ENCODE measurements at regions not wholly inside any gene's neighbourhood (a gene's known extent, or its start where the extent isn't known, plus 50 kb on each side); places are given as distances from the start of the nearest gene placed in this dataset.

DNA sequence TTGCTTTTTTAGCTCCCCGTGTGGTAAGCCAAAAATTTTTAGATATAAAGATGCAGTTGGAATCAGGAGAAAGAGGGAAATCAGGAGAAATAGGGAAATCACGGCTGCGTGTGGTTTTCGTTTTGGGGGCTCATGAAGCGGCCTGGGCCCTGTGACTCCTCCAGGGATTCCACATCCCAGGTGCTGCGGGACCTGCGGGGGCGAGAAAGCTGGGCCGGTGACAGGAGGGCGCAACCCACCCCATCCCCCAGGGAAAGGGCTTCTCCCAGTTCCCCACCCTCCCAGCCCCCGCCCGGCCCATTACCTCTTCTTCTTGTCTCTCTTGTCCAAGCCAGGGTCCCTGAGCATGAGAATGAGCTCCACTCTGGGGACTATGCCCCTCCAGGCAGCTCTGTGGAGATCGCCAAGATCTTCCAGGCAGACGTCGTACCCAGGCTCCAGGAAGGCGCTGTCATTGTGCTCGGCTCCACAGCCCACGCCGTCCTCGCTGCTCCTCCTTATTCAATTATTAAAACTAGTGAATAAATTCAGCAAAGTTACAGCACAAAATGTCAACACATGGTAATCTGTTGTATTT, 111.0 kb downstream of the MRPL57 start:
- TF ChIP-seq, protein P1, sequence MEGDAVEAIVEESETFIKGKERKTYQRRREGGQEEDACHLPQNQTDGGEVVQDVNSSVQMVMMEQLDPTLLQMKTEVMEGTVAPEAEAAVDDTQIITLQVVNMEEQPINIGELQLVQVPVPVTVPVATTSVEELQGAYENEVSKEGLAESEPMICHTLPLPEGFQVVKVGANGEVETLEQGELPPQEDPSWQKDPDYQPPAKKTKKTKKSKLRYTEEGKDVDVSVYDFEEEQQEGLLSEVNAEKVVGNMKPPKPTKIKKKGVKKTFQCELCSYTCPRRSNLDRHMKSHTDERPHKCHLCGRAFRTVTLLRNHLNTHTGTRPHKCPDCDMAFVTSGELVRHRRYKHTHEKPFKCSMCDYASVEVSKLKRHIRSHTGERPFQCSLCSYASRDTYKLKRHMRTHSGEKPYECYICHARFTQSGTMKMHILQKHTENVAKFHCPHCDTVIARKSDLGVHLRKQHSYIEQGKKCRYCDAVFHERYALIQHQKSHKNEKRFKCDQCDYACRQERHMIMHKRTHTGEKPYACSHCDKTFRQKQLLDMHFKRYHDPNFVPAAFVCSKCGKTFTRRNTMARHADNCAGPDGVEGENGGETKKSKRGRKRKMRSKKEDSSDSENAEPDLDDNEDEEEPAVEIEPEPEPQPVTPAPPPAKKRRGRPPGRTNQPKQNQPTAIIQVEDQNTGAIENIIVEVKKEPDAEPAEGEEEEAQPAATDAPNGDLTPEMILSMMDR (conservative IDR thresholded peaks at IDR 0.05; ENCODE audit: low read depth, low read length): no peak
- no peak for TF ChIP-seq USF2 (IDR thresholded peaks at IDR 0.05; ENCODE audit: low read depth, low read length)
- TF ChIP-seq POLR2A (IDR thresholded peaks at IDR 0.05; ENCODE audit: low read depth, low read length): no peak

Measured in IMR-90 (cell line).